Stimulated activated CD8-positive, alpha-beta memory T cell treated with anti-CD3 and anti-CD28 coated beads, Interleukin-12 subunit alpha, Interleukin-12 subunit beta, amount 100 ng/mL, for 24 hours (primary cell): ENCODE measurements at regions not wholly inside any gene's neighbourhood (a gene's known extent, or its start where the extent isn't known, plus 50 kb on each side); places are given as distances from the start of the nearest gene placed in this dataset.

Experiments used
- DNase-seq: peaks from one replicate; pipeline ENCODE4 v3.0.0-alpha.2; 2020; ENCODE audit errors: extremely low read depth

DNA sequence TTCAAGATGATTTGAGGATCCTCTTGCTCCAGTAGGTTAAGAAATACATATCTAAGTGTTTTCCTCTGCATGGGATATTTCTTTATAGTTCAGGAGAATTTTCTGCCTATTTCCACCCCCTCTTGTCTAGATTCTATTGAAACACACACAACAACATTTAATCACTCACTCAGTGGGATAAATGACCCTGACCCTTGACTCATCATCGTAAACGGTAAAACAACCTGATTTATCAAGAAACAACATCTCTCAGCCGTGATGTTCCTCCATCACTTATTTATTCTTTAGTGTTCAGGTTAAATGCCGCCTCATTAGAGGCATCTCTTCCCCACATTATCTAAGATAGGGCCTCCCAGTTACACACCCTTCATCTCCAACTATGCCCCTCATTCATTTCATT, 208.7 kb upstream of the FMN2 start:
- no peak for DNase-seq

DNA sequence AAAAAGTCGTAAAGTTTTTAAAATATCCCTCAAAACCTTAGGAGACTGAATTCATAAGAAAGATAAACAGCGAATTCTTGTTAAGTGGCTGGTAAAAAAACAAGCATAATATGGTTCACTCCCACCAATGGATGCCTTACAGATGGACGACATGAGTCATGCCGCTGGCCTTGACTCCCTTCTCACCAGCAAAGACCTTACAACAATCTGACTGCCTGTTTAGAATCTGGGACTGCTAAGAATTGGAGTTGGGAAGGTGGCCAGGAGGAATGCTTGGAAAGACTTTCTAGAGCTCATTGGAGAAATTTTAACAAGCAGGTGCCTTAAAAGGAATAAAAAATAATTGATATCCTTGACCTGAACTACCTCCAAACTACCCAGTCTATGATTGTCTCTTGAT, 206.9 kb upstream of the FMN2 start:
- no peak for DNase-seq

DNA sequence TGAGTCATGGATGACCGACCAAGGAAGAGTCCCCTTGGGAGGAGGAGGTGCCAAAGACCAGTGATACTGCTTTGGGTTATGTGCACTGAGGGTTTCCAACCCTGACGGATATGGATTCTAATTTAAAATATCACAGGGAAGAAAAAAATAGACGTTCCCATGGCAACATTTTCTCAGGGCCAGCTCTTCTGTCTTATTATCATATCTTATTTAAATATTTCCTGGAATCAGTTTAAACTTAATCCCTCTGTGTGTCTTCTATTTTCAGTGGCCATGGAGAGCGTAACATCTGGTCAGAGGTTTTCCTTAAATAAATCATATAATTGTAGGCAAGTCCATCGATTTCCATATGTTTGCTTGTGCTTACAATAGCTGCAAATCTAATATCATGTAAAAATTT, 205.4 kb upstream of the FMN2 start:
- no peak for DNase-seq

GRCh38 chr1:239888639-239889038, 203.0 kb upstream of the FMN2 start:
- DNase-seq = no peak

- no peak for DNase-seq
Observed at GRCh38 chr1:239891621-239892358, 199.9 kb upstream of the FMN2 start.

DNA sequence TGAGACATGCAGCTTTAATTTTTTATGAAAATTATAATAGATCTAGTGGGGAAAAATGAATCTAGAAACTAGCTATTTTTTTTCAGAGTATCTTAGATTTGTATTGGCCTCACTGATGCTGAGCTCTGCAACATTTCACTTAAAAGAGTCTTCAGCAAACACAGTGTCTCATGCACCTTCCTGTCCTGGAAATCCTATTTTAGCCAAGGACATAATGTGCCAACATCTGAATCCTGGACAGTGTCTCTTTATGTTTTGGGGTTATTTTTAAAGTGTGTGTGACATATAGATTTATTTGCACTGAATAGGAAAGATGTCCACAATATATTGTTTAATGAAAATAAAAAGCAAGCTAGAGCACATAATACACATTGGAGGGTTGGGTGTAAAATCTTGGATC, 199.1 kb upstream of the FMN2 start:
- no peak for DNase-seq

DNA sequence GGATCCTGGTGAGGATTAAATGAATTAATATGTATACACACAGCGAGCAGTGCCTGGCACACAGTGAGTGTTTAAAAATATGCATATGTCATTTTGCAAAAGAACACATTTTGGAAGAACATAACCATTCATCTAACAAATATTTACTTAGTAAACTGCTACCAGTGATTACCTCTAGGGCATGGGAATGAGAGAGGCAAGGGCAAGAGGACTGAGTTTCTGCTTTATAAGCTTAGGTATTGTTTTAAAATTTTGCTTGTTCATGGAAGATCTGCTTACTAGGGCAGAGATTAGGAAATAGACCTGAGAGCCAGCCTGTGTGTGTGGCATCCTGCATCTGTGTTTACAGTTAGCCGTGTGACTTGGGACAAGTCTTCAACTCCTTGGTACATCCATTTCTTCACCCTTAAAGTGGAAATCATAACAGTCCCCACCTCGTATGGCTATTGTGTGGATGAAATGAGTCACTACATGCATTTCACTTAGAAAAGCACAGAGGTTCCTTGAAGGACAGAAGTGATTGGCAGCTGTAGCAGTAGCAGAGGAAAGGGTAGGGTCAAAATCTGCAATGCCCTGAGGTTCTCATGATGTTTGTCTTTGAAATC, 198.5 kb upstream of the FMN2 start:
- DNase-seq = no peak

- DNase-seq = no peak
Observed at GRCh38 chr1:239896569-239896968, 195.1 kb upstream of the FMN2 start.

DNA sequence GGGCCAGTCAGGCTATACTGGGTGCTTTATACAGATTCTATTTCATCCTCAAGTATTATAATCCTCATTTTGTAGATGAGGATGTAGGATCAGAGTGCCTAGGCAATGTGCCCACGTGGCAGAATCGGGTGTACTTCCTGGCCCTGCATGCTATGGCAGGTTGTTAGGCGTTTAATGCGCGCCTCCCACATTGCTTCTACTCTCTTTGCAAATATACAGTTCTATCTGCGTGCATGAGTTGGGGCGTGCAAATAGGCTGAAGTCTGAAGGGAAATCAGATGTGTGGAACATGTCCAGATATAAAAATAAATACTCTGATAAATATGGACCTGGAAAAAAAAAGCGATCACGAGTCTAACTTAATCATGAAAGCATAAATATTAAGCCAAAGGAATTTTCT, 194.7 kb upstream of the FMN2 start:
- no peak for DNase-seq

GRCh38 chr1:239897458-239897857, 194.2 kb upstream of the FMN2 start:
- DNase-seq = no peak

DNA sequence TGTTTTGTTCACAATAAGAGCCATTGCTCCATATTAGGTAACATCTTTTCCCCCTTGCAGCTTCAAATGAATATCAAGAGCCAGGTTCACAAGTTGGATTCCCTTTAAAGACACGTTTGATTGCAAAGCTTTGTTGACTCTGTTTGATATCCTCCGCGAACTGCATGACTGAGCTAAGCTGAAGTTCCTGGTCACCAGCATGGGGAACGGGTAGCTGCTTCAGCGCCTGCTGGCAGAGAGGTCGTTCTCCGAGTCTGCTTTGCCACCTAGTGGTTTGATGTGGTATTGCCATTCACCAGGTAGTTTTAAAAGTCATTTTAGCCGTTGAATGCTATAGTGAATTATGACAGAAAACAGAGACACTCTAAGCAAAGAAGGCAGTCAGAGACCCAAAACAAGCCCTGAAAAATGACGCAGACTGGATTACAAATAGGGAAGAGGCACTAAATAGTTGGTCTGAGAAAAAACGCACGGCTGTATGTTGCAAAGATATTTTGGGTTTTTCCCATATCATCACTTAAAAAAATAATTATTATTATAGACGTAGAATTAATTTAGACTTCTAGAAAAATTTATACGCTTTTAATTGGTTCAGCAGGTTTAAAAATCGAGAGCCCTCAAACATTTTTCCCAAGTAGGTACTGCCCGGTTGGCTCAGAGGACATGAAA, 193.5 kb upstream of the FMN2 start:
- peak; percentile 49 for DNase-seq

- no peak for DNase-seq
Observed at GRCh38 chr1:239899747-239900146, 191.9 kb upstream of the FMN2 start.

DNA sequence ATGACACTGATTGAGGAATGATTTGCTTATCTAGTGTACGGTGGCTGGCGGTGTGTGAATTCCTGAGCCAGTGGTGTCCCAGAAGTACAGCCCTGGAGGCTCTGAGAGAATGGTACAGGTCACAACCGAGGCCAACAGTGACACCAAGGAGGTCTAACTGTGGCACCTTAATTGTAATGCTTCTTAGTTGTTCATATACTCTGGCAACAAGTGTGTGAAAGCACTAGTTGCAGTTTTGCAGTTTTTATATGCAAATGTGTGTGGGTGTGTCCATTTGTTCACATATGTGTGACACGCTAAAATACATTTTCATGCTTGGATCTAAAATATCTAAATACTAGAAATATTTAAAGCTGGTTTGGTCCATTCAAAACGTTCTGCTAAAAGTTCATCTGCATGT, 185.3 kb upstream of the FMN2 start:
- no peak for DNase-seq

GRCh38 chr1:239909898-239910297, 181.8 kb upstream of the FMN2 start:
- no peak for DNase-seq

DNA sequence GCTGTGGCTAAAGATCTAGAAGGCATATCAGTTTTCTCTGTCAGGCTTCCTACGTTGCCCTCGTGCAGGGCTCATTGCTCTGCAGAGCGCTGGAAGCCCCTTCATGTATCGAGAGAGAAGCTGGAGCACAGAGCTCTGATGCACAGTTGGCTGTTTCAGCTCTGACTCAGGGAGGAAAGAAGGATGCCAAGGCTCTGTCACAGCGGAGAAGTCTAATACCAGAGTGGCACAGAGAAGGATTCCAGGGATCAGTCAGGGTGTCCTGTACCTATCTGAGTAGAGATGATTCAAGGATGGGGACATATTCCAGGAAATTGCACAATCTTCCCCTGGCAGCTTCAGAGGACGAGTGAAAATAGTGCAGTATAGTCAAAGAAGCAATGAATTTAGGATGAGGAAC, 179.2 kb upstream of the FMN2 start:
- DNase-seq = no peak

GRCh38 chr1:239913141-239913585, 178.5 kb upstream of the FMN2 start:
- no peak for DNase-seq

GRCh38 chr1:239914751-239915231, 176.9 kb upstream of the FMN2 start:
- DNase-seq = no peak

- DNase-seq = no peak
Observed at GRCh38 chr1:239918634-239919033, 173.0 kb upstream of the FMN2 start.

DNA sequence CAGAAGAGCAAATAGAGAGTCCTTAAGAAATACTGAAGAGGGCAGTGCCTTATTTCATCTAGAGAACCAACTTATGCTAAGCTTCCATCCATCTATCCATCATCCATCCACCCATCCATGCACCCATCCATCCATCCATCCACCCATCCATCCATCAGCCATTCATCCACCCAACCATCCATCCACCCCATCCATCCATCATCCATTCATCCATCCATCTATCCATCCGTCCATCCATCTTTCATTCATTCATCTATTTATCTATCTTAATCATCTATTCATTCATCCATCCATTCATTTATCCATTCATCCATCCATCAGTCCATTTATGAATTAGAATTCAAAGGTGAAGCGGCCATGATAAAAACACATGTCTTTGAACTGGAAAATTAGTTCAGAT, 171.5 kb upstream of the FMN2 start:
- DNase-seq = no peak

DNA sequence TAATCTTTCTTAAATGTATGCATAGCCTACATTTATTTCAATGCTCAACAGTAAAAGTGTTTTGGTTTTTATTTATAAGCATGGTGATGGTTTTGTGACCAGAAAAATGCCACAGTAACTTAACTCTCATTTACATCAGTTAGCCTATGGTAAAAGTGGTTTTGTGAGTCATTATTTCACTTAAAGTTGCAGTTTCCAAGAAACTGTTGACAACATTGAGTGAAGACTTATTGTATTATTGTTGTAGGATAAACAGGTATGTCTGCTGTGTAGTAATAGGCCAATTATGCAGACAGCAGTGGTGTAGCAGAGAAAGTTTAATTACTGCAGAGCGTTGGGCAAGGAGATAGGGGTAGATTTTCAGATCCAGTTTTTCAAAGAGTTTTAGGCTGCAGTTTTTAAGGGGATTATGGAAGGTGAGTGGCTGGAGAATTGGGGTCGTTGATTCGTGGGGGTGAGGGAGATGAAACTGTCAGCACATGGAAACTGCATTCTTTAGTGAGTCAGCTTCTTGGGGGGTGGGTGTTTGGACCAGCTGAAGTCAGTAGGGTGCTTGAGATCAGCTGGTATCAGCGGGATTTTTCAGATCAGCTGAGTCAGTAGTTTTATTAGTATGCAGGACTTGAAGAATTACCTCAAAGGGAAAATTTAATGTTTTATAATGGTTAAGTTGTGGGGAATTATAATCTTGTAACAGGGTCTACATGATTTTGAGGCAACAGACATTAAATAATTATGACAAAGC, 168.7 kb upstream of the FMN2 start:
- DNase-seq = no peak

- no peak for DNase-seq
Observed at GRCh38 chr1:239924741-239925350, 166.8 kb upstream of the FMN2 start.

DNA sequence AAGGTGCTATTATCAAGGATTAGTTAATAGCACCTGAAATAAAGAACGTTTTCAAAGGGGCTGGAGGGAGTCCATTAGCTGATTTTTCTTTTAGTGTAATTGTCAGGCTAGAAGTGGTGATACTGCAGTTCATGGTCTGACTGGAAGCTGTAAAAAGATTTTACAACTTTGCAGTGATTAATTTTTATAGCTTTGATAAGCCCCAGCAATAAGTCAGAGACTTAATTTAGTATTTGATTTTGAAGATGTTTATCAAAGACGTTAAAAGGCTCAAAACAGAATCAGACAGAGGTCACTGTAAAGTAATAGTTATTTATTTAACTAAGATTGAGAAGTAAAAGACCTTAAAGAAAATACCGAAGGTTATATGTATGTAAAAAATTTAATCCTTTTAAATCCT, 165.5 kb upstream of the FMN2 start:
- DNase-seq = no peak
